Choroid plexus epithelial cell (primary cell): ENCODE measurements at regions not wholly inside any gene's neighbourhood (a gene's known extent, or its start where the extent isn't known, plus 50 kb on each side); places are given as distances from the start of the nearest gene placed in this dataset.

ENCODE experiments used
- DNase-seq: peaks from one replicate; pipeline ENCODE4 v3.0.0-alpha.2; 2010; ENCODE audit warnings: low read depth
- H3K4me3 ChIP-seq: 2 replicates; pipeline ENCODE4 v1.5.1; 2011; ENCODE audit warnings: low read depth, mild to moderate bottlenecking, control low read depth, low read length, moderate library complexity
- CTCF ChIP-seq: conservative IDR thresholded peaks from 2 replicates; pipeline ENCODE4 v1.5.1; 2011; ENCODE audit warnings: low read depth, mild to moderate bottlenecking, control low read depth, inconsistent platforms, low read length, moderate library complexity

DNA sequence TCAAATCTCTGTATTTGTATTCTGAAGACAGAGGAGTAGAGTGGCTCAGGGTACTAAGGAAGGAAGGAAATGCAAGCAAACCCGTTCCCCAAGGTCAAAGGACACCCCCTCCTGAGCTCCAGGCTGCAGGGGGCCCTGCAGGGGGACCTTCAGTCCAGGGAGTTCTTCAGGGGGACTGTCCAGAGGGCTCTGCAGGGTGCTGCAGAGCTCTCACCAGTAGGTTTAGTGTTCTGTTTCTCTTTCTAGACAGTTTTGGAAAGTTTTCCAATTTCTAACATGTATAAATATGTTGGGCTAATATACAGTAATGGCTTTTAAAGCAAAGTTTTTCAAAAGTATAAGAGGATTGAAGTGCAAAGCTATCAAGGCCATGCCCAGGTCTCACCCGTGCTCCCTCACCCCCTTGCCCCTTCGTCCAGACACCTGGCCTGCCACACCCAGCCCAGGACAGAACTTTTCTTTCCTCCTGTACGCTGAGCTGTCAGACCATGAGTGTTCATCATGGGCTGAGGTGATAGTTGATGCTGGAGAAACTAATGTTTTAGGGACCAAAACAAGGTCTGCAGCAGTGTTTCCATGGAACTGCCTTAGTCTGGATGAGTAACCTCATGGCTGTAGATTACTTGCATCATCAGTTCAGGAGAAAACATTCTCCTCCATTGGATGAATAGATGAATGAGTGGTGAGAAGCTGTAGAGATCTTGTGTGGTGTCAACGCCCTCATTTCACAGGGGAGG, 134.2 kb downstream of the GLI2 start:
- no peak for DNase-seq
- TF ChIP-seq CTCF: no peak
- H3K4me3 ChIP-seq: no peak overlapping the region

GRCh38 chr2:120870467-120870788, 134.8 kb downstream of the GLI2 start:
- no peak overlapping the region for H3K4me3 ChIP-seq
- no peak for TF ChIP-seq CTCF
- DNase-seq: no peak

DNA sequence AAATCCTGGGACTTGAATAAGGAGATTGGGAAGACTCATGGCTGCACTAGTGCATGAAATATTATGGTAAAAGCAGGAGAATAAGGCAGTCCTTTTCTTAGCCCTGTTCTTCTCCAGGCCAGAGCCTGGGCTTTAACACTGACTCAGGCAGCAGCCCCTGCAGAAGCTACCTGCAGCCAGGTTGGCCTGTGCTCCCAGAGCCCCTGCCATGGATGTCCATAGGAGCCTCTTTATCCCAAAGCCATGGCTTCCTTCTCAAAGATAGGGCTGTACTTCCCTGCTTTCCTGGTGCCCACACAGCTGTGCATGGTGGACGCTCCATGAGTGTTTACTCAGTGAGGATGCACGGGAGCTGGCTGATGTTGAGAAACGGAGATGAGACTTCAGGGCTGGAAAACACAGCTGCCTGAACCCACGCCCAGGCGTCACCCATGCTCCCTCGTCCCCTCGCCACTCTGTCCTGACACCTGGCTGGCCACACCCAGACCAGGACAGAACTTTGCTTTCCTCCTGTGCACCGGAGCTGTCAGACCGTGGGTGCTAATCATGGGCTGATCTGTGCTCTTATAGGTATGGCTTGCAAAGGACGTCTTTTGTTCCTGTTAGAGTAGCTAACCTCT, 135.5 kb downstream of the GLI2 start:
- no peak overlapping the region for H3K4me3 ChIP-seq
- TF ChIP-seq CTCF: no peak
- no peak for DNase-seq

DNA sequence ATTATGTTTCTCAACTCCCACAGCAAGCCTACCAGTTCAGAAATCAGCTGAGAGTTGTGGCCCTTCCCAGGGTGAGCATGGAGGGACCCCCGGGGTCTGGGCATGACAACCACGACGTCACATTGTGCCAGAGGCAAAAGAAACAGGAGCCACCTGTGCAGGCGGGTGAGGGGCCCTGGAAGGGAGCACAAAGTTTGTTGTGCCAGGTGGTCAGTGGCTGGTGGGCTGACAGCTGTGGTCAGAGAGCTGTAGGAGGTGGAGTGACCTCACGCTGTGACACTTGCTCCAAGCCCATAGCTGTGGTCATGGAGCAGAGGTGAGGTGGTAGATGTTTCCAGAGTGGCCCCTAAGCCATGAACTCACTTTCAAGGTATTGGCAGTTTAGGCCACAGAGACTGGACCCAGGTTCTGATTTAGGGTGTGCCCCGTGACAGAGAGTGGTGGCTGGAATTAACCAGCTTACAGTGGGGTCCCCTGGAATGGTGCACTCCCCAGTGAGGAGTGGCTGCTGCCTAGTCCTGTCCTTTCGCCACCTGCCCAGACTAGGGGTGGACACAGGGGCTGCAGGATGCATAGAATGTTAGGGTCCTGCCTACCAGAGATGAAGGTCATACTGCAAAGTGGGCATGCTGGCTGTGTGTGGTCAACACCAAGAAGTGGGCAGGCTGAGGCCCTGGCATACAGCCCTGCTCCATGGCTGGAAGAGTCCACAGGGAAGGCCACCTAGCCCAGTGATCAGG, 136.4 kb downstream of the GLI2 start:
- TF ChIP-seq CTCF: no peak
- DNase-seq: no peak
- no peak overlapping the region for H3K4me3 ChIP-seq

GRCh38 chr2:120873958-120874887, 138.6 kb downstream of the GLI2 start:
- no peak for TF ChIP-seq CTCF
- no peak overlapping the region for H3K4me3 ChIP-seq
- no peak for DNase-seq

DNA sequence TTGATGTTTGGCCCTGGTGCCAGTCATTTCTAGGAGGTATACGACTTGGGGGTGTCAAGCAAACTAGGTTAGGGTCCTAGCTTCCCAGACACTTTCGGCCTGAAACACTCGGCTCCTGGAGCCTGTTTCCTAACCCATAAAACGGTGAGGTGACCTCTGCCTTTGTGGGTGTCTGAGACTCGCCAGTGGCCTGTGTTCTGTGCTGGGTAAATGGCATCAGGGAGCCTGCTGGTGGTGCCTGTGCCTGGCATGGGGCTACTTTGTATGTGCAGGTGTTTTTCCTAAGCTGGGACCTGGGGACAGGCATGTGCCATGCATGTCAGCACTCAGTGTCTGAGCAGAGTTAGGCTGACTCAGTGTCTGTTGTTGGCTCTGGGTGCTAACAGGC, 139.2 kb downstream of the GLI2 start:
- TF ChIP-seq CTCF: no peak
- no peak for DNase-seq
- H3K4me3 ChIP-seq: no peak overlapping the region
